ENCODE measurements at regions not wholly inside any gene's neighbourhood (a gene's known extent, or its start where the extent isn't known, plus 50 kb on each side); places are given as distances from the start of the nearest gene placed in this dataset.

DNA sequence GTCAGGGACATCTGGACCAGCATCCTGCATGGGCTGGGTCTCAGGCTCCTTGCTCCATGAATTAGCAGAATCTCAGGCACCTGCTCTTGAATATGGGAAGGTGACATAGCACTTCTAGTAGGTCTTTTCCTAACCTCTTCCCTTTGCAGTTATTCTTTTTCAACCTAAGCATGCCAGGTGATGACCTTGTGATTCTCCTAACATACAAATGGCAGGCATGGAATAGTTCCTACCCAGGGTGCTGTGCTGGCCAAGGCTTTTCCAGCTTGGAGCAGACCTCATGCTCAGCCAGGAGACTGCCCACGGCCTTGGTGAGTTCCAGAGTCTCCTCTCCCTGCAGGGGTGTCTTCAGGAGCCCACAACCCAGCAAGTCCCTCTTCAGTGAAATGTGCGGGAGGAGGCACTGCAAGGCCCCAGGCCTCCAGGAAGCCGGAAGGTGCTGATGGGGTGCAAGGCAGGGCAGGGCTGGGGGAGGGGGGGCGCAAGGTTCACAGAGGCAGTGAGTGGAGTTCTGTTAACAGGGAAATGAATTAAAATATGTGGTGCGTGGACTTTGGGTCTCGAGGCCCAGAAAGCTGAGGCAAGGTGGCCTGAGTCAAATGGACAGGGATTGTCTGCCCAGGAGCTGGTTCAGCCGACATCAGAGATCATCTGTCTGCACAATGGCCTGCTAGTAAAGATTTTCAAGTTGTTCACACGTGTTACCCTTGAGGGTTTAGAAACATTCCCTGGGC, 75.9 kb upstream of the SEPTIN5 start:
- Histone ChIP-seq H3K27ac (ENCODE audit: low read depth, low read length) (no peak overlapping the region), H3K27me3 (ENCODE audit: control insufficient read depth, insufficient read depth, low read length) (peaks cover 15% of the 10 kb centered on the region), H3K4me3 (ENCODE audit: low read depth, low read length) (no peak overlapping the region), H3K9me3 (ENCODE audit: control insufficient read depth, insufficient read depth, low read length) (no peaks in the 10 kb centered on the region; the same call in 1 of the 2 replicates)
- TF ChIP-seq, protein P1, sequence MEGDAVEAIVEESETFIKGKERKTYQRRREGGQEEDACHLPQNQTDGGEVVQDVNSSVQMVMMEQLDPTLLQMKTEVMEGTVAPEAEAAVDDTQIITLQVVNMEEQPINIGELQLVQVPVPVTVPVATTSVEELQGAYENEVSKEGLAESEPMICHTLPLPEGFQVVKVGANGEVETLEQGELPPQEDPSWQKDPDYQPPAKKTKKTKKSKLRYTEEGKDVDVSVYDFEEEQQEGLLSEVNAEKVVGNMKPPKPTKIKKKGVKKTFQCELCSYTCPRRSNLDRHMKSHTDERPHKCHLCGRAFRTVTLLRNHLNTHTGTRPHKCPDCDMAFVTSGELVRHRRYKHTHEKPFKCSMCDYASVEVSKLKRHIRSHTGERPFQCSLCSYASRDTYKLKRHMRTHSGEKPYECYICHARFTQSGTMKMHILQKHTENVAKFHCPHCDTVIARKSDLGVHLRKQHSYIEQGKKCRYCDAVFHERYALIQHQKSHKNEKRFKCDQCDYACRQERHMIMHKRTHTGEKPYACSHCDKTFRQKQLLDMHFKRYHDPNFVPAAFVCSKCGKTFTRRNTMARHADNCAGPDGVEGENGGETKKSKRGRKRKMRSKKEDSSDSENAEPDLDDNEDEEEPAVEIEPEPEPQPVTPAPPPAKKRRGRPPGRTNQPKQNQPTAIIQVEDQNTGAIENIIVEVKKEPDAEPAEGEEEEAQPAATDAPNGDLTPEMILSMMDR (IDR thresholded peaks at IDR 0.05; ENCODE audit: low read depth, low read length): no peak
- ChIA-PET POLR2A (no interaction called here), CTCF (interaction anchor here (1.7 kb wide), 1 partner anchor 8 kb away, joined by 8 read pairs; no protein-coding TSS in a partner anchor)
- no peak for DNase-seq (ENCODE audit: low read depth, low spot score)

DNA sequence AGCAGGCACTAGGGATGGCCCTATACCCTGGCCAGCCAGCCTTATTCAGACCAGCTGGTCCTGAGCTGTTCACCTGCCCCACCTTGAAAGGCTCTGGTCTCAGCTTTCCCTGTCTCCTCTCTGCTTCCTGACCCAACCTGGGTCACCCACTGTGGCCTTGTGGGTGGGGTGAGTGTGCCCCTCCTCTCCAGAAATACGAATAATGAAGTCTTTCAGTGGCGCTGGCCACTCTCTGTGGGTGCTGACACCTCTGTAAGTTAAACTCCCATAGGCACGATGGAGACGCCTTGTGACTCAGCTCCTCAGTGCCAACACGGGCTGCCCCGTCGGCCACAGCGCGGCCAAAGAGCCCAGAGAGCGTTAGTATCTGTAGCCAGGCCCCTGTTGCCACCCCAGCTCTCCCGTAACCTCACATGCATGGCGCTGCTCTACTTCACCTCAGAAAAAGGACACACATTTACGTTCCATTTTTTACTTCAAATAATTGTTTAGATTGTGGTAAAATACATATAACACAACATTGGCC, 74.6 kb upstream of the SEPTIN5 start:
- POLR2A ChIA-PET: no interaction called here
- H3K27me3 ChIP-seq (ENCODE audit: control insufficient read depth, insufficient read depth, low read length): peaks cover 26% of the 10 kb centered on the region
- CTCF ChIA-PET: interaction anchor here (1.7 kb wide), 1 partner anchor 10 kb away, joined by 8 read pairs; no protein-coding TSS in a partner anchor
- TF ChIP-seq, protein P1 (IDR thresholded peaks at IDR 0.05; ENCODE audit: low read depth, low read length): no peak
- H3K27ac ChIP-seq (ENCODE audit: low read depth, low read length): no peak overlapping the region
- no peak overlapping the region for H3K4me3 ChIP-seq (ENCODE audit: low read depth, low read length)
- no peak for DNase-seq (ENCODE audit: low read depth, low spot score)
- no peaks in the 10 kb centered on the region; the same call in 1 of the 2 replicates for H3K9me3 ChIP-seq (ENCODE audit: control insufficient read depth, insufficient read depth, low read length)

DNA sequence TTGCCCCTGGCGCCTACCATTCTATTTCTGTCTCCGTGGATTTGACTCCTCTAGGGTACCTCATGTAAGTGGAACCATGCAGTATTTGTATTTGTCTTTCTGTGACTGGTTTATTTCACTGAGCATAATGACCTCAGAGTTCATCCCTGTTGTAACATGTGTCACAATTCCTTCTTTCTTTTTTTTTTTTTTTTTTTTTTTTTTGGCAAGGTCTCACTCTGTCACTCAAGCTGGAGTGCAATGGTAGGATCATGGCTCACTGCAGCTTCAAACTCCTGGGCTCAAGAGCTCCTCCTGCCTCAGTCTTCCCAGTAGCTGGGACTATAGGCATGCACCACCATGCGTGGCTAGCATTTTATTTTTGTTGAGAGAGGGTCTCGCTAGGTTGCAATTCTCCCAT, 74.0 kb upstream of the SEPTIN5 start:
- TF ChIP-seq, protein P1 (IDR thresholded peaks at IDR 0.05; ENCODE audit: low read depth, low read length): no peak
- Histone ChIP-seq H3K27me3 (ENCODE audit: control insufficient read depth, insufficient read depth, low read length) (peaks cover 27% of the 10 kb centered on the region), H3K27ac (ENCODE audit: low read depth, low read length) (no peak overlapping the region), H3K4me3 (ENCODE audit: low read depth, low read length) (no peak overlapping the region), H3K9me3 (ENCODE audit: control insufficient read depth, insufficient read depth, low read length) (no peaks in the 10 kb centered on the region; the same call in 1 of the 2 replicates)
- POLR2A ChIA-PET: no interaction called here
- DNase-seq (ENCODE audit: low read depth, low spot score): no peak
- CTCF ChIA-PET: no interaction called here

DNA sequence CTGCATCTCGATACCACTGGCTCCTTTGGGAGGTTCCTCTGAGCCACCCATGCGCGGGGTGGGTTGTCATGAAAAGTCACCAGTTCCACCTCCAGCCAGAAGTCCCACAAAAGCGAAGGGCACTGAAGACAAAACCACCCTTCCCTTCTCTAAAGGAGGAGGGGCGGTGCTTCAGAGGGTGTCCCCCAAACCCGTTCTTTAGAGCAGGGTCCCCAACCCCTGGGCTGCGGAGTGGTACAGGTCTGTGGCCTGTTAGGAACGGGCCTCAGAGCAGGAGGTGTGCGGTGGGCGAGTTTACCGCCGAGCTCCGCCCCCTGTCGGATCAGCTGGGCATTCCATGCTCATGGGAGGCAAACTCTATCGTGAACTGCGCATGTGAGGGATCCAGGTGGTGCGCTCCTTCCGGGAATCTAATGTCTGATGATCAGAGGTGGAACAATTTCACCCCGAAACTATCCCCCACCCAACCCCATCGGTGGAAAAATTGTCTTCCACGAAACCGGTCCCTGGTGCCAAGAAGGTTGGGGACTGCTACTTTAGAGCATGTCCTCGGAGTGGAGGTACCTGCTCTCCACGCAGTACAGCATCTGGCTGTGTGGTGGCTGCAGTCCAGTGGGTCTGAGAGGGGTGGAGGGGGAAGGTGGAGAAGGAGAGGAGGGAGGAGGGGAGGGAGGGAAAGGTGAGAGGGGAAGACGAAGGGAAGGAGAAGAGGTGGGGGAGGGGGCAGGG, 72.9 kb upstream of the SEPTIN5 start:
- TF ChIP-seq, protein P1 (IDR thresholded peaks at IDR 0.05; ENCODE audit: low read depth, low read length): peak; percentile 49
- H3K27ac ChIP-seq (ENCODE audit: low read depth, low read length): no peak overlapping the region
- no peaks in the 10 kb centered on the region; the same call in none of the 2 replicates for H3K9me3 ChIP-seq (ENCODE audit: control insufficient read depth, insufficient read depth, low read length)
- DNase-seq (ENCODE audit: low read depth, low spot score): no peak
- peaks cover 31% of the 10 kb centered on the region for H3K27me3 ChIP-seq (ENCODE audit: control insufficient read depth, insufficient read depth, low read length)
- ChIA-PET POLR2A (no interaction called here), CTCF (no interaction called here)
- H3K4me3 ChIP-seq (ENCODE audit: low read depth, low read length): no peak overlapping the region

DNA sequence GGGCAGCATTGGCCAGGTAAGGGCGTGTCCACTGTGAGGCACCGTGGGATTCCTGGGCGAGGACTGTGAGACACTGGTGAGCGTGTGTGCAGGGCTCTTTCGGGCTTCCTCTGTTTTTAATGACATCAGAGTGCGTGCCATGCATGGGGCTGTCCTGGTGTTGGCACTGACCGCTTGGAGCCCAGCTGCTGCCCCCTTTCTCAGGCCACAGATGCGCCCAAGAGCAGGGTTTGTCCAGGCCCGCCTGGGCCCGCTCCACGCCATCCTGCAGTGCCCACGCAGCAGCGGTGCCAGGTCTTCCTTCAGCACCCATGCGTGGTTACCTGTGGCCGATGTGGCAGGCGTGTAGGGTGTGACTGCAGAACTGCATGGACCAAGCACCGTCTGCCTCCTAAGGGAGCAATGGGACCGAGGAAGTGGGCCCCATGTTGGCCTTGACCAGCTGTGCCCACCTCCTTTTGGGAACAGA, 72.3 kb upstream of the SEPTIN5 start:
- ChIA-PET CTCF (no interaction called here), POLR2A (no interaction called here)
- H3K4me3 ChIP-seq (ENCODE audit: low read depth, low read length): no peak overlapping the region
- H3K9me3 ChIP-seq (ENCODE audit: control insufficient read depth, insufficient read depth, low read length): no peaks in the 10 kb centered on the region; the same call in none of the 2 replicates
- no peak overlapping the region for H3K27ac ChIP-seq (ENCODE audit: low read depth, low read length)
- H3K27me3 ChIP-seq (ENCODE audit: control insufficient read depth, insufficient read depth, low read length): peaks cover 31% of the 10 kb centered on the region
- DNase-seq (ENCODE audit: low read depth, low spot score): no peak
- TF ChIP-seq, protein P1 (IDR thresholded peaks at IDR 0.05; ENCODE audit: low read depth, low read length): no peak

All from AG04450 (cell line).